ENCODE measurements at regions not wholly inside any gene's neighbourhood (a gene's known extent, or its start where the extent isn't known, plus 50 kb on each side); places are given as distances from the start of the nearest gene placed in this dataset.

- TF ChIP-seq CTCF (IDR thresholded peaks at IDR 0.05) (no peak), POLR2A (IDR thresholded peaks at IDR 0.05) (no peak)
Observed at GRCh38 chr4:53646795-53647194, 55.5 kb upstream of the LNX1 start.

Data from lower leg skin (tissue), 3 donors.